SKM-1 (cell line): ENCODE measurements at regions not wholly inside any gene's neighbourhood (a gene's known extent, or its start where the extent isn't known, plus 50 kb on each side); places are given as distances from the start of the nearest gene placed in this dataset.

Source experiments
- DNase-seq: peaks from one replicate; lab custom pipeline; 2025; ENCODE audit not compliant: unreplicated experiment; lab: John Stamatoyannopoulos, UW

DNA sequence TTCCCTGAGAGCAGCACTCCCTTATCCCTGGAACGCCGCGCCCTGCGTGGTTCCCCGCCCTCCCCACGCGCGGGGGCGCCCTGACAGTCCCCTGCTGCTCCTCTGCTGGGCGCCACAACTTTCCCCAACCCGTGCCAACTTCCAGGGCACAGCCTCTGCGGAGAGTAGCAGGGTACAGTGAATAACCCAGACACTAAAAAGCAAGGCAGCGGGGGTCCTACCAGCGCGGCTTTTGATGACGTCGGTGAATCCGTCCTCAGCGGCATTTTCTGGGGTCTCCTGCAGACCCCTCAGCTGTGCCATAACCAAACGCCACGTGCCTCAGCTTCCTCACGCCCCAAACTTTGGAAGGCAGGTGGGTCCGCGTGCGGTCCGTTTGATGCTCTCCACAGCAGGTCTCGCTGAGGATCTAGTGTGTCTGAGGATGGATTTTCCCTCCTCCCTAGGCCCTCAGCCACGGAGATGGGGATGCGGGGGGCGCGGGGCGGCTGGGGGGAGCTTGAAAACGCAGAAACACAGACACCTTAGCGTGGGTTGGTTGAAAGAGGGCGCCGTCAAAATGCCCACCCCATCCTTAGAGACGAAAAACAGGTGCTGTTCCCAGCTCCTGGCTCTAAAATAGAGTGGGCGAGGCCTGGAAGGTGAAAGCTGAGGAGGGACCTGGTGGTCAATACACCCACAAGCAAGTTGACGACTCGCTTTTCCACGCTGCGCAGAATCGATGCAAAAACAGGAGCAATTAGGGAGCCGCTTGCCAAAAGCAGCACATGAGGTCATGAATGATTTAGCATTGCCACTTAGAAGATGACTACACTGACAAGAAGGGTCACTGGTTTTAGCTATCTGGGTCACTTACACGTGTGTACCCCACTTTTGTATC, 405.6 kb downstream of the FAM47A start:
- DNase-seq = no peak

DNA sequence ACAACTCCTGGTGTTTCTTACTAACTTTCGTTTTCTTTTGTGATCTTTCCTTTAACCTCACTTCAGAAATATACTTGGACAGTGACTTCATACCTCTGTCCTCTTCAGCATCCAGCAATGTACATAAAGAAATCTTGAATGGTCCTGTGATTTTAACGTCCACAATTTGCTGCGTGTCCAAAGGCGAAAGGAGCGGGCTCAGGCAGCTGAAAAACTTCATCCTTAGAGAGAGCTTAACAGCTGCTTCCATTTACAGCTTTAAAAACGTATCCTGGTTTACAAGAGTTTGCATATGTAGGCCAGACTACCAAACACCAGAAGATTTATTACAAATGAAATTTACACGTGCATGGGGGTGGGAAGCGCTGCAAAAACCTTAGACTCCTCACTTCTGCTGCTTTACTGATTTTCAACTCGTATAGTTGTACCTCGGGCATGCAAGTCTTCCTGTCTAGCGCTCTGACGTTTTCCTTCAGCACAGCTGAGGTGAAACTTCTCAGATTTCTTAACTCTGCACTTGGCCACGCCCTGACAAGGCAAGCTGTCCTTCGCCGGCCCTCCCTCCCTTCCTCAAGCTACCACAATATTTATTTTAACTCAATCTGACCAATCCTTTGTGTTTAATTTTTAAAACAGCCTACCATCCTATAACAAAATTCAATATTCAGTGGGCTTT, 406.4 kb downstream of the FAM47A start:
- DNase-seq = no peak

DNA sequence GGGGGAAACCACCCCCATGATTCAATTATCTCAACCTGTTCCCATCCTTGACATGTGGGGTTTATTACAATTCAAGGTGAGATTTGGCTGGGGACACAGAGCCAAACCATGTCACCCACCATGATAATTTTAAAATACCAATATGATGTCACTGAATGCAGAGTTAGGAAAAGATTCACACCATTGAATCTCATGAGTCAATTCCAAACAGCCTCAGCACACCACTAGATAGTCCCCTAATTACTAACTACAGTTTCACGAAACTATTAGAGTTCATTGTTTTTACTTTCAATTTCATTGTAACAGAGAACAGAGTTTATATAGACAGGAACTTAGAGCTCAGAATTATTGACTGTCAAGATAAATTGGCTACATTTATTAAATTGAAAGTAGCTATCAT, 410.2 kb downstream of the FAM47A start:
- DNase-seq = no peak

DNA sequence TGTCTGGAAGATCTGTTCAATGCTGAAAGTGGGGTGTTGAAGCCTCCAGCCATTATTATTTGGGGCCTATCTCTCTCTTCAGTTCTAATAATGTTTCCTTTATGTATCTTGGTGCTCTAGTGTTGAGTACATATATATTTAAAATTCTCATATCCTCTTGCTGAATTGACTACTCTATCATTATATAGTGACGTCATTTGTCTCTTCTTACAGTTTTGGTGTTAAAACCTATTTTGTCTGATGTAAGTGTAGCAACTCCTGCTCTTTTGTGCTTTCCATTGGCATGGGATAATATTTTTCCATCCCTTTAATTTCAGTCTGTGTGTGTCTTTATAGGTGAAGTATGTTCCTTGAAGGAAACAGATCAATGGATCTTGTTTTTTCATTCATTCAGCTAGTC, 446.0 kb downstream of the FAM47A start:
- no peak for DNase-seq
